ENCODE measurements at regions not wholly inside any gene's neighbourhood (a gene's known extent, or its start where the extent isn't known, plus 50 kb on each side); places are given as distances from the start of the nearest gene placed in this dataset.
"Not testable (repeated sequence)": the region's sequence is repeated elsewhere in the genome, so short reads cannot be mapped to it uniquely, and the experiment has no call there.

GRCh38 chr2:357811-358210 is 69.9 kb upstream of the ALKAL2 start:
- WGBS, 2 experiments (ENCODE audit: insufficient coverage in 1 of 2, insufficient read length in 1 of 2) = 71 to 93% methylated on average over 1 to 2 of the region's 2 CpGs
- H3K36me3 Mint-ChIP-seq (ENCODE audit: low read depth) = no peaks in the 10 kb centered on the region

GRCh38 chr2:356304-356703 is 68.4 kb upstream of the ALKAL2 start:
- H3K4me3 Mint-ChIP-seq; H3K4me3 ChIP-seq (ENCODE audit: low read length); H3K9me3 Mint-ChIP-seq; H3K9ac ChIP-seq (ENCODE audit: extremely low read depth, low read length, poor library complexity, severe bottlenecking); H3K4me1 ChIP-seq (ENCODE audit: control insufficient read depth, insufficient read depth, low read length); H3K27me3 Mint-ChIP-seq (ENCODE audit: insufficient read depth); H3K36me3 ChIP-seq (ENCODE audit: control insufficient read depth, insufficient read depth, low read length); H3K36me3 Mint-ChIP-seq (ENCODE audit: low read depth); DNase-seq; H3K27me3 ChIP-seq (ENCODE audit: control insufficient read depth, insufficient read depth, low read length, poor library complexity, severe bottlenecking); H3K27ac ChIP-seq (ENCODE audit: low read depth, low read length); H3K27ac Mint-ChIP-seq; H3K4me1 Mint-ChIP-seq: not testable (repeated sequence)
- peaks cover 14% of the 10 kb centered on the region for H3K9me3 ChIP-seq (ENCODE audit: control insufficient read depth, low read length)
- 89 to 94% methylated on average over 3 to 21 of the region's 21 CpGs for WGBS, 2 experiments (ENCODE audit: insufficient coverage in 1 of 2, insufficient read length in 1 of 2)

More at GRCh38 chr2:357811-358210, 69.9 kb upstream of the ALKAL2 start:
- Mint-ChIP-seq H3K9me3 (peaks cover 7% of the 10 kb centered on the region), H3K4me3 (no peak overlapping the region), H3K4me1 (peaks cover 3% of the 10 kb centered on the region), H3K27me3 (ENCODE audit: insufficient read depth) (peaks cover 2% of the 10 kb centered on the region), H3K27ac (no peak overlapping the region)
- Histone ChIP-seq H3K36me3 (ENCODE audit: control insufficient read depth, insufficient read depth, low read length) (no peaks in the 10 kb centered on the region), H3K9ac (ENCODE audit: extremely low read depth, low read length, poor library complexity, severe bottlenecking) (no peak overlapping the region), H3K27me3 (ENCODE audit: control insufficient read depth, insufficient read depth, low read length, poor library complexity, severe bottlenecking) (no peaks in the 10 kb centered on the region), H3K9me3 (ENCODE audit: control insufficient read depth, low read length) (peaks cover 29% of the 10 kb centered on the region), H3K27ac (ENCODE audit: low read depth, low read length) (no peak overlapping the region), H3K4me1 (ENCODE audit: control insufficient read depth, insufficient read depth, low read length) (no peaks in the 10 kb centered on the region), H3K4me3 (ENCODE audit: low read length) (no peak overlapping the region)
- no peak for DNase-seq
- TF ChIP-seq CTCF (conservative IDR thresholded peaks at IDR 0.05) = no peak

GRCh38 chr2:355773-356172 is 67.9 kb upstream of the ALKAL2 start:
- peaks cover 2% of the 10 kb centered on the region for H3K27me3 Mint-ChIP-seq (ENCODE audit: insufficient read depth)
- H3K4me3 ChIP-seq (ENCODE audit: low read length) = no peak overlapping the region
- WGBS, 2 experiments (ENCODE audit: insufficient coverage in 1 of 2, insufficient read length in 1 of 2) = 88 to 92% methylated on average over 11 to 12 of the region's 12 CpGs
- H3K4me3 Mint-ChIP-seq = no peak overlapping the region
- H3K27ac ChIP-seq (ENCODE audit: low read depth, low read length) = no peak overlapping the region
- peaks cover 3% of the 10 kb centered on the region for H3K4me1 Mint-ChIP-seq
- peaks cover 7% of the 10 kb centered on the region for H3K9me3 Mint-ChIP-seq
- no peak overlapping the region for H3K27ac Mint-ChIP-seq
- H3K9ac ChIP-seq (ENCODE audit: extremely low read depth, low read length, poor library complexity, severe bottlenecking) = no peak overlapping the region
- H3K36me3 Mint-ChIP-seq (ENCODE audit: low read depth) = no peaks in the 10 kb centered on the region
- H3K9me3 ChIP-seq (ENCODE audit: control insufficient read depth, low read length) = peaks cover 8% of the 10 kb centered on the region
- no peak for TF ChIP-seq CTCF (conservative IDR thresholded peaks at IDR 0.05)
- no peaks in the 10 kb centered on the region for H3K27me3 ChIP-seq (ENCODE audit: control insufficient read depth, insufficient read depth, low read length, poor library complexity, severe bottlenecking)
- no peak for DNase-seq
- H3K4me1 ChIP-seq (ENCODE audit: control insufficient read depth, insufficient read depth, low read length) = no peaks in the 10 kb centered on the region
- no peaks in the 10 kb centered on the region for H3K36me3 ChIP-seq (ENCODE audit: control insufficient read depth, insufficient read depth, low read length)

GRCh38 chr2:352696-353095 is 64.8 kb upstream of the ALKAL2 start:
- H3K36me3 Mint-ChIP-seq (ENCODE audit: low read depth) = no peaks in the 10 kb centered on the region
- no peaks in the 10 kb centered on the region for H3K4me1 Mint-ChIP-seq
- WGBS, 2 experiments (ENCODE audit: insufficient coverage in 1 of 2, insufficient read length in 1 of 2) = 92% methylated on average over 3 of the region's 3 CpGs; no CpG with 5 or more reads in 1 of the 2 experiments
- H3K9me3 Mint-ChIP-seq = no peaks in the 10 kb centered on the region
- Histone ChIP-seq H3K9me3 (ENCODE audit: control insufficient read depth, low read length) (no peaks in the 10 kb centered on the region), H3K27ac (ENCODE audit: low read depth, low read length) (no peak overlapping the region), H3K4me1 (ENCODE audit: control insufficient read depth, insufficient read depth, low read length) (no peaks in the 10 kb centered on the region), H3K36me3 (ENCODE audit: control insufficient read depth, insufficient read depth, low read length) (no peaks in the 10 kb centered on the region), H3K4me3 (ENCODE audit: low read length) (no peak overlapping the region), H3K9ac (ENCODE audit: extremely low read depth, low read length, poor library complexity, severe bottlenecking) (no peak overlapping the region), H3K27me3 (ENCODE audit: control insufficient read depth, insufficient read depth, low read length, poor library complexity, severe bottlenecking) (no peaks in the 10 kb centered on the region)
- H3K27ac Mint-ChIP-seq = no peak overlapping the region
- H3K27me3 Mint-ChIP-seq (ENCODE audit: insufficient read depth) = peaks cover 2% of the 10 kb centered on the region
- no peak for DNase-seq
- no peak for TF ChIP-seq CTCF (conservative IDR thresholded peaks at IDR 0.05)
- no peak overlapping the region for H3K4me3 Mint-ChIP-seq
